Keratinocyte (primary cell): ENCODE measurements at regions not wholly inside any gene's neighbourhood (a gene's known extent, or its start where the extent isn't known, plus 50 kb on each side); places are given as distances from the start of the nearest gene placed in this dataset.
"Not testable (repeated sequence)": the region's sequence is repeated elsewhere in the genome, so short reads cannot be mapped to it uniquely, and the experiment has no call there.

Experiments
- DNase-seq: peaks from one replicate; pipeline ENCODE4 v3.0.0-alpha.2; 2011; ENCODE audit warnings: low read depth, missing footprints, low spot score
- FAIRE-seq: peaks from 2 replicates; lab custom pipeline; 2011; peaks lifted over from hg19 to GRCh38; lab: Jason Lieb, UNC
- H2AFZ ChIP-seq: 2 replicates; pipeline ENCODE4 v1.6.0; 2012; ENCODE audit warnings: low read length, control low read depth, inconsistent platforms; ENCODE audit not compliant: control insufficient read depth
- H3K27ac ChIP-seq: 2 replicates; pipeline ENCODE4 v1.5.1; 2011; ENCODE audit warnings: low read length; ENCODE audit not compliant: control insufficient read depth, insufficient read depth
- H3K27me3 ChIP-seq: 3 replicates; pipeline ENCODE4 v1.6.0; 2011; ENCODE audit warnings: low read length; ENCODE audit not compliant: control insufficient read depth, insufficient read depth; ENCODE audit errors: extremely low read depth
- H3K36me3 ChIP-seq, 2 experiments: 2 replicates in 1 of 2; 3 replicates in 1 of 2; pipeline ENCODE4 v1.5.1; 2011; ENCODE audit warnings: low read length in 2 of 2, mild to moderate bottlenecking in 1 of 2; ENCODE audit not compliant: control insufficient read depth in 2 of 2, insufficient read depth in 2 of 2; ENCODE audit errors: extremely low read depth in 1 of 2
- H3K4me1 ChIP-seq: 3 replicates; pipeline ENCODE4 v1.5.1; 2011; ENCODE audit warnings: low read length; ENCODE audit not compliant: control insufficient read depth, insufficient read depth; ENCODE audit errors: extremely low read depth
- H3K4me2 ChIP-seq: 3 replicates; pipeline ENCODE4 v1.6.0; 2011; ENCODE audit warnings: low read depth, low read length; ENCODE audit not compliant: control insufficient read depth, insufficient read depth; ENCODE audit errors: extremely low read depth
- H3K4me3 ChIP-seq, 3 experiments: fragments of 200-600 bp in 1 of 3; sonication (generic) in 1 of 3; 2 replicates in 2 of 3; 3 replicates in 1 of 3; pipeline ENCODE4 v1.5.1; 2011 to 2016; ENCODE audit warnings: low read length in 3 of 3, mild to moderate bottlenecking in 3 of 3, control low read depth in 2 of 3, inconsistent platforms in 1 of 3, low read depth in 1 of 3, mixed read lengths in 1 of 3, mixed run types in 1 of 3, moderate library complexity in 1 of 3; ENCODE audit not compliant: control insufficient read depth in 2 of 3, insufficient read depth in 2 of 3; ENCODE audit errors: extremely low read depth in 1 of 3
- H3K79me2 ChIP-seq: 2 replicates; pipeline ENCODE4 v1.6.0; 2012; ENCODE audit warnings: low read length; ENCODE audit not compliant: control insufficient read depth, insufficient read depth
- H3K9ac ChIP-seq: 3 replicates; pipeline ENCODE4 v1.6.0; 2011; ENCODE audit warnings: low read length; ENCODE audit not compliant: control insufficient read depth, insufficient read depth; ENCODE audit errors: extremely low read depth
- H3K9me1 ChIP-seq: 3 replicates; pipeline ENCODE4 v1.6.0; 2011; ENCODE audit warnings: low read length; ENCODE audit not compliant: control insufficient read depth, insufficient read depth; ENCODE audit errors: extremely low read depth
- H3K9me3 ChIP-seq: 2 replicates; pipeline ENCODE4 v1.5.1; 2012; ENCODE audit warnings: low read depth, low read length; ENCODE audit not compliant: control insufficient read depth
- H4K20me1 ChIP-seq: 3 replicates; pipeline ENCODE4 v1.6.0; 2011; ENCODE audit warnings: low read length; ENCODE audit not compliant: control insufficient read depth, insufficient read depth; ENCODE audit errors: extremely low read depth
- EZH2 ChIP-seq: IDR thresholded peaks from one replicate; pipeline ENCODE4 v1.6.1; 2012; ENCODE audit warnings: inconsistent platforms, mild to moderate bottlenecking, low read length, moderate library complexity
- dilution Hi-C: fragments of 300-500 bp; cut with MboI; formaldehyde crosslinking; loops from one replicate; pipeline ENCODE4 v1.7.0; 2020; ENCODE audit warnings: low sequenced_read_pairs; ENCODE audit not compliant: extremely low pct_ligation_motif_present
- TF ChIP-seq, protein P1 (sequence below), 3 experiments: IDR thresholded peaks in 1 of 3; conservative IDR thresholded peaks in 1 of 3; optimal IDR thresholded peaks in 1 of 3; 2 replicates in 2 of 3; 3 replicates in 1 of 3; pipeline versions ENCODE3 to v1.5.1; 2011; ENCODE audit warnings: low read length in 3 of 3, mild to moderate bottlenecking in 3 of 3, moderate library complexity in 2 of 3, control low read depth in 1 of 3, inconsistent platforms in 1 of 3; ENCODE audit not compliant: insufficient read depth in 2 of 3; ENCODE audit errors: extremely low read depth in 1 of 3

DNA sequence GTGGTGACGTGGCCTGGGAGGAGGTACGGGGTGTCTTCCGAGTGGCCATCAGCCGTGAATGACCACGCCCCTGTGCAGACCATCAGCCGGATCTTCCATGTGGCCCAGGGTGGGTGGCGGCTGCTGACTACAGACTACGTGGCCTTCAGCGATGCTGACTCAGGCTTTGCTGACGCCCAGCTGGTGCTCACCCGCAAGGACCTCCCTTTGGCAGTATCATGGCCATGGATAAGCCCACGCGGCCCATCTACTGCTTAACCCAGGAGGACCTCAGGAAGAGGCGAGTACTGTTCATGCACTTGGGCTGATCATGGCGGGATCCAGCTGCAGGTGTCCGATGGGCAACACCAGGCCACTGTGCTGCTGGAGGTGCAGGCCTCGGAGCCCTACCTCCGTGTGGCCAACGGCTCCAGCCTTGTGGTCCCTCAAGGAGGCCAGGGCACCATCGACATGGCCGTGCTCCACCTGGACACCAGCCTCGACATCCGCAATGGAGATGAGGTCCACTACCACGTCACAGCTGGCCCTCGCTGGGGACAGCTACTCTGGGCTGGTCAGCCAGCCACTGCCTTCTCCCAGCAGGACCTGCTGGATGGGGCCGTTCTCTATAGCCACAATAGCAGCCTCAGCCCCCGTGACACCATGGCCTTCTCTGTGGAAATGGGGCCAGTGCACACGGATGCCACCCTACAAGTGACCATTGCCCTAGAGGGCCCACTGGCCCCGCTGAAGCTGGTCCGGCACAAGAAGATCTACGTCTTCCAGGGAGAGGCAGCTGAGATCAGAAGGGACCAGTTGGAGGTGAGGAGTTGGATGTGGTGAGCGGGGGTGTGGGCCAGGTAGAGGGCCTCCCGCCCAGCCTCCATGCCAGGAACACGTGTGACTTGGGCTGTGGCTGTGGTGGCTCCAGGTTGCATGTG is 178.4 kb downstream of the TBC1D2B start:
- H3K36me3 ChIP-seq, result no peaks in the 10 kb centered on the region
- H2AFZ ChIP-seq, result no peak overlapping the region
- no peak for FAIRE-seq
- no peaks in the 10 kb centered on the region for H3K9me1 ChIP-seq
- peaks cover 9% of the 10 kb centered on the region for H3K27me3 ChIP-seq
- no peak for DNase-seq
- TF ChIP-seq, protein P1, sequence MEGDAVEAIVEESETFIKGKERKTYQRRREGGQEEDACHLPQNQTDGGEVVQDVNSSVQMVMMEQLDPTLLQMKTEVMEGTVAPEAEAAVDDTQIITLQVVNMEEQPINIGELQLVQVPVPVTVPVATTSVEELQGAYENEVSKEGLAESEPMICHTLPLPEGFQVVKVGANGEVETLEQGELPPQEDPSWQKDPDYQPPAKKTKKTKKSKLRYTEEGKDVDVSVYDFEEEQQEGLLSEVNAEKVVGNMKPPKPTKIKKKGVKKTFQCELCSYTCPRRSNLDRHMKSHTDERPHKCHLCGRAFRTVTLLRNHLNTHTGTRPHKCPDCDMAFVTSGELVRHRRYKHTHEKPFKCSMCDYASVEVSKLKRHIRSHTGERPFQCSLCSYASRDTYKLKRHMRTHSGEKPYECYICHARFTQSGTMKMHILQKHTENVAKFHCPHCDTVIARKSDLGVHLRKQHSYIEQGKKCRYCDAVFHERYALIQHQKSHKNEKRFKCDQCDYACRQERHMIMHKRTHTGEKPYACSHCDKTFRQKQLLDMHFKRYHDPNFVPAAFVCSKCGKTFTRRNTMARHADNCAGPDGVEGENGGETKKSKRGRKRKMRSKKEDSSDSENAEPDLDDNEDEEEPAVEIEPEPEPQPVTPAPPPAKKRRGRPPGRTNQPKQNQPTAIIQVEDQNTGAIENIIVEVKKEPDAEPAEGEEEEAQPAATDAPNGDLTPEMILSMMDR (optimal IDR thresholded peaks at IDR 0.05 in 1 of 3, IDR thresholded peaks at IDR 0.05 in 1 of 3, conservative IDR thresholded peaks at IDR 0.05 in 1 of 3; ENCODE audit: extremely low read depth in 1 of 3, insufficient read depth in 2 of 3, low read length in 3 of 3), result no peak
- TF ChIP-seq EZH2, result no peak
- no peaks in the 10 kb centered on the region for H3K9me3 ChIP-seq
- no peaks in the 10 kb centered on the region for H3K4me1 ChIP-seq
- no peaks in the 10 kb centered on the region for H4K20me1 ChIP-seq
- H3K4me3 ChIP-seq, result no peak overlapping the region
- no peak overlapping the region for H3K4me2 ChIP-seq
- H3K27ac ChIP-seq, result no peak overlapping the region
- no peak overlapping the region for H3K9ac ChIP-seq
- no peaks in the 10 kb centered on the region for H3K79me2 ChIP-seq
- dilution Hi-C loops, result no loop called here

DNA sequence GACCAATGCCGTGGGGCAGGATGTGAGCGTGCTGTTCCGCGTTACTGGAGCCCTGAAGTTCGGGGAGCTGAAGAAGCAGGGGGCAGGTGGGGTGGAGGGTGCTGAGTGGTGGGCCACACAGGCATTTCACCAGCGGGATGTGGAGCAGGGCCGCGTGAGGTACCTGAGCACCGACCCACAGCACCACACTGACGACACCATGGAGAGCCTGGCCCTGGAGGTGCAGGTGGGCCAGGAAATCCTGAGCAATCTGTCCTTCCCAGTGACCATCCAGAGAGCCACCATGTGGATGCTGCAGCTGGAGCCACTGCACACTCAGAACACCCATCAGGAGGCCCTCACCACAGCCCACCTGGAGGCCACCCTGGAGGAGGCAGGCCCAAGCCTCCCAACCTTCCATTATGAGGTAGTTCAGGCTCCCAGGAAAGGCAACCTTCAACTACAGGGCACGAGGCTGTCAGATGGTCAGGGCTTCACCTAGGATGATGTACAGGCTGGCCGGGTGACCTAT is 179.6 kb downstream of the TBC1D2B start:
- H3K9me1 ChIP-seq, result no peaks in the 10 kb centered on the region
- dilution Hi-C loops, result no loop called here
- H3K27me3 ChIP-seq, result peaks cover 9% of the 10 kb centered on the region
- no peak overlapping the region for H3K27ac ChIP-seq
- FAIRE-seq, result no peak
- no peaks in the 10 kb centered on the region for H3K36me3 ChIP-seq
- H2AFZ ChIP-seq, result no peak overlapping the region
- no peaks in the 10 kb centered on the region for H3K9me3 ChIP-seq
- no peaks in the 10 kb centered on the region for H4K20me1 ChIP-seq
- no peak overlapping the region for H3K4me2 ChIP-seq
- no peak overlapping the region for H3K4me3 ChIP-seq
- no peaks in the 10 kb centered on the region for H3K79me2 ChIP-seq
- DNase-seq, result no peak
- no peaks in the 10 kb centered on the region for H3K4me1 ChIP-seq
- no peak for TF ChIP-seq EZH2
- TF ChIP-seq, protein P1 (optimal IDR thresholded peaks at IDR 0.05 in 1 of 3, IDR thresholded peaks at IDR 0.05 in 1 of 3, conservative IDR thresholded peaks at IDR 0.05 in 1 of 3; ENCODE audit: extremely low read depth in 1 of 3, insufficient read depth in 2 of 3, low read length in 3 of 3), result no peak
- no peak overlapping the region for H3K9ac ChIP-seq

DNA sequence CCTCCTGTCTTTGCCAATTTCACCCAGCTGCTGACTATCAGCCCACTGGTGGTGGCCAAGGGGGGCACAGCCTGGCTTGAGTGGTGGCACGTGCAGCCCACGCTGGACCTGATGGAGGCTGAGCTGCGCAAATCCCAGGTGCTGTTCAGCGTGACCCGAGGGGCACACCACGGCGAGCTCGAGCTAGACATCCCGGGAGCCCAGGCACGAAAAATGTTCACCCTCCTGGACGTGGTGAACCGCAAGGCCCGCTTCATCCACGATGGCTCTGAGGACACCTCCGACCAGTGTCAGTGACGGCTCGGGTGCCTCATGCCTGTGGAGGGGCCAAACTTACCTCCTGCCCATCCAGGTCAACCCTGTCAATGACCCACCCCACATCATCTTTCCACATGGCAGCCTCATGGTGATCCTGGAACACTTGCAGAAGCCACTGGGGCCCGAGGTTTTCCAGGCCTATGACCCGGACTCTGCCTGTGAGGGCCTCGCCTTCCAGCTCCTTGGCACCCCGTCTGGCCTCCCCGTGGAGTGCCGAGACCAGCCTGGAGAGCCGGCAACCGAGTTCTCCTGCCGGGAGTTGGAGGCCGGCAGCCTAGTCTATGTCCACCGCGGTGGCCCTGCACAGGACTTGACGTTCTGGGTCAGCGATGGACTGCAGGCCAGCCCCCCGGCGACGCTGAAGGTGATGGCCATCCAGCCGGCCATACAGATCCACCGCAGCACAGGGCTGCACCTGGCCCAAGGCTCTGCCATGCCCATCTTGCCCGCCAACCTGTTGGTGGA is 180.2 kb downstream of the TBC1D2B start:
- H3K4me2 ChIP-seq, FAIRE-seq, H3K9me1 ChIP-seq, H4K20me1 ChIP-seq, DNase-seq, H2AFZ ChIP-seq, H3K4me1 ChIP-seq, H3K4me3 ChIP-seq, dilution Hi-C loops, H3K36me3 ChIP-seq, H3K9me3 ChIP-seq, H3K27ac ChIP-seq, H3K9ac ChIP-seq, H3K79me2 ChIP-seq, H3K27me3 ChIP-seq: not testable (repeated sequence)
